ENCODE measurements at regions not wholly inside any gene's neighbourhood (a gene's known extent, or its start where the extent isn't known, plus 50 kb on each side); places are given as distances from the start of the nearest gene placed in this dataset.

- TF ChIP-seq CTCF (IDR thresholded peaks at IDR 0.05): no peak
- no peak for TF ChIP-seq ZFX (IDR thresholded peaks at IDR 0.05; ENCODE audit: borderline replicate concordance)
- H3K27ac ChIP-seq: no peak overlapping the region
Observed at GRCh38 chr6:166750108-166750793, 123.2 kb upstream of the RPS6KA2 start.

- TF ChIP-seq CTCF (IDR thresholded peaks at IDR 0.05) (no peak), ZFX (IDR thresholded peaks at IDR 0.05; ENCODE audit: borderline replicate concordance) (no peak)
- no peak overlapping the region for H3K27ac ChIP-seq
Observed at GRCh38 chr6:166749666-166750065, 122.6 kb upstream of the RPS6KA2 start.

GRCh38 chr6:166747644-166748595 is 120.9 kb upstream of the RPS6KA2 start:
- TF ChIP-seq ZFX (IDR thresholded peaks at IDR 0.05; ENCODE audit: borderline replicate concordance) (no peak), CTCF (IDR thresholded peaks at IDR 0.05) (no peak)
- H3K27ac ChIP-seq: no peak overlapping the region

GRCh38 chr6:166745801-166746668 is 119.0 kb upstream of the RPS6KA2 start:
- no peak for TF ChIP-seq CTCF (IDR thresholded peaks at IDR 0.05)
- TF ChIP-seq ZFX (IDR thresholded peaks at IDR 0.05; ENCODE audit: borderline replicate concordance): no peak

GRCh38 chr6:166744223-166745134 is 117.4 kb upstream of the RPS6KA2 start:
- no peak overlapping the region for H3K27ac ChIP-seq
- no peak for TF ChIP-seq ZFX (IDR thresholded peaks at IDR 0.05; ENCODE audit: borderline replicate concordance)
- TF ChIP-seq CTCF (IDR thresholded peaks at IDR 0.05): no peak

More at GRCh38 chr6:166745801-166746668, 119.0 kb upstream of the RPS6KA2 start:
- H3K27ac ChIP-seq: no peak overlapping the region

Measured in 22Rv1 (cell line).